ENCODE measurements at regions not wholly inside any gene's neighbourhood (a gene's known extent, or its start where the extent isn't known, plus 50 kb on each side); places are given as distances from the start of the nearest gene placed in this dataset.

- TF ChIP-seq CTCF (IDR thresholded peaks at IDR 0.05; ENCODE audit: unreplicated experiment): no peak
- no peaks in the 10 kb centered on the region for H3K27me3 Mint-ChIP-seq (ENCODE audit: unreplicated experiment)
- H3K4me3 Mint-ChIP-seq (ENCODE audit: unreplicated experiment): no peak overlapping the region
- no peak overlapping the region for H3K27ac Mint-ChIP-seq (ENCODE audit: unreplicated experiment)
- H3K36me3 Mint-ChIP-seq (ENCODE audit: low read depth, unreplicated experiment): no peaks in the 10 kb centered on the region
- H3K9me3 Mint-ChIP-seq (ENCODE audit: unreplicated experiment): no peaks in the 10 kb centered on the region
- H3K4me1 Mint-ChIP-seq (ENCODE audit: unreplicated experiment): peaks cover 7% of the 10 kb centered on the region
- no peak for DNase-seq (ENCODE audit: low spot score)
Observed at GRCh38 chr6:22826961-22827360, 257.6 kb downstream of the HDGFL1 start.

- Mint-ChIP-seq H3K27ac (ENCODE audit: unreplicated experiment) (no peak overlapping the region), H3K27me3 (ENCODE audit: unreplicated experiment) (no peaks in the 10 kb centered on the region), H3K4me1 (ENCODE audit: unreplicated experiment) (peaks cover 7% of the 10 kb centered on the region), H3K36me3 (ENCODE audit: low read depth, unreplicated experiment) (no peaks in the 10 kb centered on the region), H3K9me3 (ENCODE audit: unreplicated experiment) (no peaks in the 10 kb centered on the region), H3K4me3 (ENCODE audit: unreplicated experiment) (no peak overlapping the region)
- TF ChIP-seq CTCF (IDR thresholded peaks at IDR 0.05; ENCODE audit: unreplicated experiment): no peak
- no peak for DNase-seq (ENCODE audit: low spot score)
Observed at GRCh38 chr6:22827760-22828159, 258.4 kb downstream of the HDGFL1 start.

GRCh38 chr6:22828179-22829062 lies 259.1 kb downstream of the HDGFL1 start:
- H3K4me1 Mint-ChIP-seq (ENCODE audit: unreplicated experiment): peaks cover 7% of the 10 kb centered on the region
- peak; percentile 56 for DNase-seq (ENCODE audit: low spot score)
- peak overlapping the region; percentile 86 for H3K27ac Mint-ChIP-seq (ENCODE audit: unreplicated experiment)
- H3K9me3 Mint-ChIP-seq (ENCODE audit: unreplicated experiment): no peaks in the 10 kb centered on the region
- no peaks in the 10 kb centered on the region for H3K36me3 Mint-ChIP-seq (ENCODE audit: low read depth, unreplicated experiment)
- H3K27me3 Mint-ChIP-seq (ENCODE audit: unreplicated experiment): no peaks in the 10 kb centered on the region
- TF ChIP-seq CTCF (IDR thresholded peaks at IDR 0.05; ENCODE audit: unreplicated experiment): peak; percentile 75
- H3K4me3 Mint-ChIP-seq (ENCODE audit: unreplicated experiment): no peak overlapping the region

GRCh38 chr6:22829070-22829469 lies 259.7 kb downstream of the HDGFL1 start:
- no peak for DNase-seq (ENCODE audit: low spot score)
- Mint-ChIP-seq H3K9me3 (ENCODE audit: unreplicated experiment) (no peaks in the 10 kb centered on the region), H3K27ac (ENCODE audit: unreplicated experiment) (no peak overlapping the region), H3K36me3 (ENCODE audit: low read depth, unreplicated experiment) (no peaks in the 10 kb centered on the region), H3K27me3 (ENCODE audit: unreplicated experiment) (no peaks in the 10 kb centered on the region), H3K4me3 (ENCODE audit: unreplicated experiment) (no peak overlapping the region), H3K4me1 (ENCODE audit: unreplicated experiment) (peaks cover 7% of the 10 kb centered on the region)
- no peak for TF ChIP-seq CTCF (IDR thresholded peaks at IDR 0.05; ENCODE audit: unreplicated experiment)

GRCh38 chr6:22830463-22830862 lies 261.1 kb downstream of the HDGFL1 start:
- Mint-ChIP-seq H3K36me3 (ENCODE audit: low read depth, unreplicated experiment) (peaks cover 5% of the 10 kb centered on the region), H3K4me3 (ENCODE audit: unreplicated experiment) (no peak overlapping the region), H3K27ac (ENCODE audit: unreplicated experiment) (no peak overlapping the region), H3K4me1 (ENCODE audit: unreplicated experiment) (peaks cover 7% of the 10 kb centered on the region), H3K27me3 (ENCODE audit: unreplicated experiment) (no peaks in the 10 kb centered on the region), H3K9me3 (ENCODE audit: unreplicated experiment) (peaks cover 5% of the 10 kb centered on the region)
- no peak for DNase-seq (ENCODE audit: low spot score)
- no peak for TF ChIP-seq CTCF (IDR thresholded peaks at IDR 0.05; ENCODE audit: unreplicated experiment)
